AG04449 (cell line): ENCODE measurements at regions not wholly inside any gene's neighbourhood (a gene's known extent, or its start where the extent isn't known, plus 50 kb on each side); places are given as distances from the start of the nearest gene placed in this dataset.

Experiments
- CTCF ChIA-PET: fragments of 350-600 bp; formaldehyde crosslinking; extraction: SDS; loops from one replicate; lab custom pipeline; 2021; ENCODE audit warnings: antibody characterized with exemption; lab: Yijun Ruan, JAX
- POLR2A ChIA-PET: fragments of 400-600, 350-600 bp; formaldehyde crosslinking; extraction: SDS; loops from one replicate; lab custom pipeline; 2020; ENCODE audit warnings: antibody characterized with exemption, inconsistent platforms; lab: Yijun Ruan, JAX
- DNase-seq: peaks from one replicate; pipeline ENCODE4 v3.0.0-alpha.2; 2010; ENCODE audit warnings: low read depth, low spot score
- H3K4me3 ChIP-seq: 2 replicates; pipeline ENCODE4 v1.5.1; 2011; ENCODE audit warnings: low read depth, mild to moderate bottlenecking, control low read depth, low read length
- TF ChIP-seq, protein P1 (sequence below): IDR thresholded peaks from one replicate; pipeline ENCODE4 v1.5.1; 2011; ENCODE audit warnings: mild to moderate bottlenecking, moderate library complexity, low read length, control low read depth, inconsistent platforms; ENCODE audit not compliant: insufficient read depth; ENCODE audit errors: missing control alignments

- POLR2A ChIA-PET: no interaction called here
- TF ChIP-seq, protein P1, sequence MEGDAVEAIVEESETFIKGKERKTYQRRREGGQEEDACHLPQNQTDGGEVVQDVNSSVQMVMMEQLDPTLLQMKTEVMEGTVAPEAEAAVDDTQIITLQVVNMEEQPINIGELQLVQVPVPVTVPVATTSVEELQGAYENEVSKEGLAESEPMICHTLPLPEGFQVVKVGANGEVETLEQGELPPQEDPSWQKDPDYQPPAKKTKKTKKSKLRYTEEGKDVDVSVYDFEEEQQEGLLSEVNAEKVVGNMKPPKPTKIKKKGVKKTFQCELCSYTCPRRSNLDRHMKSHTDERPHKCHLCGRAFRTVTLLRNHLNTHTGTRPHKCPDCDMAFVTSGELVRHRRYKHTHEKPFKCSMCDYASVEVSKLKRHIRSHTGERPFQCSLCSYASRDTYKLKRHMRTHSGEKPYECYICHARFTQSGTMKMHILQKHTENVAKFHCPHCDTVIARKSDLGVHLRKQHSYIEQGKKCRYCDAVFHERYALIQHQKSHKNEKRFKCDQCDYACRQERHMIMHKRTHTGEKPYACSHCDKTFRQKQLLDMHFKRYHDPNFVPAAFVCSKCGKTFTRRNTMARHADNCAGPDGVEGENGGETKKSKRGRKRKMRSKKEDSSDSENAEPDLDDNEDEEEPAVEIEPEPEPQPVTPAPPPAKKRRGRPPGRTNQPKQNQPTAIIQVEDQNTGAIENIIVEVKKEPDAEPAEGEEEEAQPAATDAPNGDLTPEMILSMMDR: no peak
- DNase-seq: no peak
- H3K4me3 ChIP-seq: no peak overlapping the region
- CTCF ChIA-PET: interaction anchor here (1.3 to 3.9 kb wide), 5 partner anchors 9 to 454 kb away, joined by 3 to 33 read pairs (median 13); no protein-coding TSS in a partner anchor
Measured at GRCh38 chr10:29117781-29118180, 171.1 kb upstream of the LYZL1 start.

DNA sequence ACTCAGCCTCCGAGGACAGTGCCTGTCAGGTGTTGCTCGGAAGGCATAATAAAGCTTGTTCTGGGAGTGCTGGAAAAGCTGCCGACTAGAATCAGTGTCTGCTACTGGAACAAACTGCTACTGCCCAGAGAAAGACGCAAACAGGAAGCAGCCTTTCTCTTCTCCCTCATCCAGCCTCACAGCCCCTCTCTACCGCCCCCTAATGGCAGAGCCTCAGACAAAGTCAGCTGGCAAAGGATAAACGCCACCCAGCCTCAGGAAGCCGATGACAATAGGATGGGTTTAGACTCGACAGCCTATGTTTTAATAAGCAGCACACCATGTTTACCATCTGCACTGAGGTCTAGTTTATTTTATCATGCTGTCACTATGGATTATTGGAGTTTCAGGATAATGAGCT is 169.5 kb upstream of the LYZL1 start:
- TF ChIP-seq, protein P1: peak; percentile 41
- ChIA-PET POLR2A (no interaction called here), CTCF (interaction anchor here (0.8 to 3.9 kb wide), 11 partner anchors 8 to 455 kb away, joined by 3 to 33 read pairs (median 4); no protein-coding TSS in a partner anchor)
- no peak overlapping the region for H3K4me3 ChIP-seq
- DNase-seq: no peak

- no peak for DNase-seq
- H3K4me3 ChIP-seq: no peak overlapping the region
- CTCF ChIA-PET: interaction anchor here (1.1 to 3.9 kb wide), 8 partner anchors 9 to 456 kb away, joined by 3 to 33 read pairs (median 10); no protein-coding TSS in a partner anchor
- TF ChIP-seq, protein P1: no peak
- POLR2A ChIA-PET: no interaction called here
Measured at GRCh38 chr10:29120216-29120615, 168.7 kb upstream of the LYZL1 start.

GRCh38 chr10:29124864-29125263 is 164.0 kb upstream of the LYZL1 start:
- no peak overlapping the region for H3K4me3 ChIP-seq
- DNase-seq: no peak
- POLR2A ChIA-PET: no interaction called here
- TF ChIP-seq, protein P1: no peak
- CTCF ChIA-PET: interaction anchor here (3.2 kb wide), 1 partner anchor 461 kb away, joined by 22 read pairs; no protein-coding TSS in a partner anchor

GRCh38 chr10:29127037-29127700 is 161.7 kb upstream of the LYZL1 start:
- no peak overlapping the region for H3K4me3 ChIP-seq
- ChIA-PET POLR2A (no interaction called here), CTCF (interaction anchor here (0.8 to 3.2 kb wide), 8 partner anchors 9 to 464 kb away, joined by 3 to 22 read pairs (median 6); no protein-coding TSS in a partner anchor)
- no peak for DNase-seq
- TF ChIP-seq, protein P1: no peak

GRCh38 chr10:29127731-29128130 is 161.1 kb upstream of the LYZL1 start:
- no peak overlapping the region for H3K4me3 ChIP-seq
- POLR2A ChIA-PET: no interaction called here
- CTCF ChIA-PET: interaction anchor here (1.3 to 3.2 kb wide), 6 partner anchors 8 to 464 kb away, joined by 6 to 33 read pairs (median 7); no protein-coding TSS in a partner anchor
- TF ChIP-seq, protein P1: no peak
- DNase-seq: no peak
